ENCODE measurements at regions not wholly inside any gene's neighbourhood (a gene's known extent, or its start where the extent isn't known, plus 50 kb on each side); places are given as distances from the start of the nearest gene placed in this dataset.

DNA sequence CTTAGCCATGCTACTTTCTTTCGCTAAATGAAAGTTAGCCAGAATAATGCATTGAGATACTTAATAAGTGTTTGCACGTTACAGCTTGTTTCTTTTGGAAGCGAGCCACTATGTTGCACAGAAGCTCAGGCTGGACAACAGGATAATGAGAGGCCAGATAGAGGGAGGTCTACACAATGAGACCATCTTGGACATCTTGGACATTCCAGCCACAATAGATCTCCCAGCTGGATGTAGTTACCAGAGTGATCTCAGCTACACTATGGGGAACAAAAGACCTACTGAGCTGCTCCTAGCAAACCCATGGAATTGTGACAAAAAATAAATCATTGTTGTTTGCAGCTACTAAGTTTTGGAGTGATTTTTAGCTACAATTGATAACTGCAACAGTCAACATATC lies 540.1 kb upstream of the SEMA6D start:
- TF ChIP-seq POLR2AphosphoS5 (IDR thresholded peaks at IDR 0.05; ENCODE audit: low read depth, low read length): no peak
- no peak for TF ChIP-seq POLR2A (IDR thresholded peaks at IDR 0.05; ENCODE audit: low read depth, low read length)

All from GM12892 (cell line).